ENCODE measurements at regions not wholly inside any gene's neighbourhood (a gene's known extent, or its start where the extent isn't known, plus 50 kb on each side); places are given as distances from the start of the nearest gene placed in this dataset.

DNA sequence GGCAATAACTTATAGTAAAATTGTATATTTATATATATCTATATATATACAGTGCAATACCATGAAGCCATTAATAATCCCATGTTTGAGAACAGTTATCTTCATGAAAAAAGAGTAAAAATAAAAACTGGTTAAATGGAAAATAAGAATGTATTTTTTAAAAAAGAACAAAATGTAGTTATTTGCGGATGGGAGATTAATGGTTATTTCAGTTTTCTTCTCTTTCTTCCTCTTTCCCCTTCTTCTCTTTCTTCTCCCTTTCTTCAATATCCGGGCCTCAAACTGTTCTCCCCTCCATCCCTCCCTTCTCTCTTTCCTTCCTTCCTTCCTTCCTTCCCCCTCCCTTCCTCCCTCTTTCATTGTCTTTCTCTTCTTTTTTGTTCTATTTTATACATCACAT, 1301.7 kb upstream of the IGFBP7 start:
- TF ChIP-seq CTCF (IDR thresholded peaks at IDR 0.05; ENCODE audit: low read depth, low read length) = no peak
- H3K4me3 ChIP-seq (replicated peaks in 1 of 2; ENCODE audit: low read depth in 2 of 2, low read length in 2 of 2) = no peak overlapping the region
- no peak for DNase-seq (ENCODE audit: low read depth in 2 of 2)

DNA sequence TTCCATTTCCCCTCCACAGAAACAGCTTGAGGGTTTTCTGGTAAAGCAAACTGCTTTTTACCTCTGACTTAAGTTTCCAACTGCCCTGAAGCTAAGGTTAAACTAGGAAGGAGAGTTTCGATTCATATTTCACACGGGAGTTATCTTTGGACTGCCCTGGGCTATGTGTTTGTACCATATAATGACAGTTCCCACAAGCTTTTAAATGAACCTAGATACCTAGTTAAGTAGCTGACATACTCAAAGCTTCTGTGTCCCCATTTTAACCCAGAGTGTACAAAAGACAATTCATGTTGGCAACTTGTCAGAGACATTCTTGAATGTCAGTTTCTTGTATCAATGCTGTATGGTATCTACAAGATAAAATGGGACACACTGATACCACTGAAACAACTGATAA, 1296.6 kb upstream of the IGFBP7 start:
- H3K4me3 ChIP-seq (replicated peaks in 1 of 2; ENCODE audit: low read depth in 2 of 2, low read length in 2 of 2) = no peak overlapping the region
- no peak for DNase-seq (ENCODE audit: low read depth in 2 of 2)

GRCh38 chr4:58368221-58368620, 1258.0 kb upstream of the IGFBP7 start:
- no peak for DNase-seq (ENCODE audit: low read depth in 2 of 2)
- no peak overlapping the region for H3K4me3 ChIP-seq (replicated peaks in 1 of 2; ENCODE audit: low read depth in 2 of 2, low read length in 2 of 2)
- no peak for TF ChIP-seq CTCF (IDR thresholded peaks at IDR 0.05; ENCODE audit: low read depth, low read length)

More for the DNA sequence above, 1296.6 kb upstream of the IGFBP7 start:
- TF ChIP-seq CTCF (IDR thresholded peaks at IDR 0.05; ENCODE audit: low read depth, low read length) = no peak

GRCh38 chr4:58360354-58361133, 1250.4 kb upstream of the IGFBP7 start:
- no peak overlapping the region for H3K4me3 ChIP-seq (replicated peaks in 1 of 2; ENCODE audit: low read depth in 2 of 2, low read length in 2 of 2)
- TF ChIP-seq CTCF (IDR thresholded peaks at IDR 0.05; ENCODE audit: low read depth, low read length) = no peak
- no peak for DNase-seq (ENCODE audit: low read depth in 2 of 2)

DNA sequence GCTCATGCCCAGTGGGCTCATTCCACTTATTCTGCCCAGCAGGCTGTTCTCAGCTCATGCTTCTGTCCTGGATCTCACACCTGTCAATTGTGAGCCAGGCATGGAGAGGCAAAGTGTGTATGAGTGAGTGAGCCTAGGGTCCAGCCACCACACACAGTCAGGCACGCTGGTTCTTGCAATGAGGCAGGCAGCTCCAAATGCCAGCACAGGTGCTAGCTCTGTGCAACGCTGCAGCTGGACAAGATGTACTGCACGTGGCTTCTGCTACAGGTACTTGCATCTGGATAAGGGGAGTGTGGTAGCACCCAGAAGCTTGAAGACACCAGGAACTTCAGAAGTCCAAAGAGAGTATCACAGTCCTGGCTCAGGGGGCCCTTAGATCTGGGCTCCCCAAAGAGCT, 1249.4 kb upstream of the IGFBP7 start:
- H3K4me3 ChIP-seq (replicated peaks in 1 of 2; ENCODE audit: low read depth in 2 of 2, low read length in 2 of 2) = no peak overlapping the region
- TF ChIP-seq CTCF (IDR thresholded peaks at IDR 0.05; ENCODE audit: low read depth, low read length) = no peak
- no peak for DNase-seq (ENCODE audit: low read depth in 2 of 2)

DNA sequence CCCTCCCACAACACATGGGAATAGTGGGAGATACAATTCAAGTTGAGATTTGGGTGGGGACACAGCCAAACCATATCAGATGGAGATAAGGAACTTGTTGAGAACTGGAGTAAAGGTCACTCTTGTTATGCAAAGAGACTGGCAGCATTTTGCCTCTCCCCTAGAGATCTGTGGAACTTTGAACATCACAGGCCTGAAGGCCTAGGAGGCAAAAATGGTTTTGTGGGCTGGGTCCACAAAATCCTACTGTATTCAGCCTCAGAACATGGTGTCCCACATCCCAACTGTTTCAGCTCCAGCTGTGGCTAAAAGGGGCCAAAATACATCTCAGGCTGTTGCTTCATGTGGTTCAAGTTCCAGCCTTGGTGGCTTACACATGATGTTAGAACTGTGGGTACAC, 1247.8 kb upstream of the IGFBP7 start:
- TF ChIP-seq CTCF (IDR thresholded peaks at IDR 0.05; ENCODE audit: low read depth, low read length) = no peak
- no peak for DNase-seq (ENCODE audit: low read depth in 2 of 2)
- no peak overlapping the region for H3K4me3 ChIP-seq (replicated peaks in 1 of 2; ENCODE audit: low read depth in 2 of 2, low read length in 2 of 2)

GRCh38 chr4:58325070-58325469, 1214.9 kb upstream of the IGFBP7 start:
- DNase-seq (ENCODE audit: low read depth in 2 of 2) = no peak
- no peak for TF ChIP-seq CTCF (IDR thresholded peaks at IDR 0.05; ENCODE audit: low read depth, low read length)
- no peak overlapping the region for H3K4me3 ChIP-seq (replicated peaks in 1 of 2; ENCODE audit: low read depth in 2 of 2, low read length in 2 of 2)

Measured in cardiac fibroblast (primary cell).